ENCODE measurements at regions not wholly inside any gene's neighbourhood (a gene's known extent, or its start where the extent isn't known, plus 50 kb on each side); places are given as distances from the start of the nearest gene placed in this dataset.

GRCh38 chr11:33553486-33553885 lies 147.1 kb downstream of the C11orf91 start:
- CTCF ChIA-PET, result interaction anchor here (0.7 kb wide), 1 partner anchor 37 kb away, joined by 3 read pairs; no protein-coding TSS in a partner anchor
- Mint-ChIP-seq H3K4me3 (no peak overlapping the region), H3K27ac (no peak overlapping the region), H3K4me1 (ENCODE audit: low read depth) (no peaks in the 10 kb centered on the region), H3K27me3 (peaks cover 15% of the 10 kb centered on the region), H3K36me3 (ENCODE audit: low read depth) (no peaks in the 10 kb centered on the region), H3K9me3 (no peaks in the 10 kb centered on the region)
- POLR2A ChIA-PET, result no interaction called here
- TF ChIP-seq CTCF (IDR thresholded peaks at IDR 0.05), result no peak
- intact Hi-C loops (cut with micrococcal nuclease), result no loop called here
- no peak for ATAC-seq
- DNase-seq, result no peak

GRCh38 chr11:33552756-33553155 lies 147.9 kb downstream of the C11orf91 start:
- no peak for DNase-seq
- Mint-ChIP-seq H3K9me3 (no peaks in the 10 kb centered on the region), H3K4me3 (no peak overlapping the region), H3K36me3 (ENCODE audit: low read depth) (no peaks in the 10 kb centered on the region), H3K27me3 (peaks cover 18% of the 10 kb centered on the region), H3K4me1 (ENCODE audit: low read depth) (no peaks in the 10 kb centered on the region), H3K27ac (no peak overlapping the region)
- TF ChIP-seq CTCF (IDR thresholded peaks at IDR 0.05), result no peak
- ChIA-PET CTCF (interaction anchor here (0.7 kb wide), 1 partner anchor 38 kb away, joined by 3 read pairs; no protein-coding TSS in a partner anchor), POLR2A (no interaction called here)
- ATAC-seq, result no peak
- intact Hi-C loops (cut with micrococcal nuclease), result no loop called here

GRCh38 chr11:33551051-33551450 lies 149.6 kb downstream of the C11orf91 start:
- TF ChIP-seq CTCF (IDR thresholded peaks at IDR 0.05), result no peak
- DNase-seq, result no peak
- Mint-ChIP-seq H3K4me1 (ENCODE audit: low read depth) (no peaks in the 10 kb centered on the region), H3K36me3 (ENCODE audit: low read depth) (no peaks in the 10 kb centered on the region), H3K9me3 (no peaks in the 10 kb centered on the region), H3K4me3 (no peak overlapping the region), H3K27ac (no peak overlapping the region), H3K27me3 (peaks cover 21% of the 10 kb centered on the region)
- intact Hi-C loops (cut with micrococcal nuclease), result no loop called here
- ATAC-seq, result no peak
- POLR2A ChIA-PET, result interaction anchor here (1.5 kb wide), 1 partner anchor 18 kb away, joined by 3 read pairs; no protein-coding TSS in a partner anchor
- CTCF ChIA-PET, result no interaction called here

- POLR2A ChIA-PET, result no interaction called here
- no peak overlapping the region for H3K27ac Mint-ChIP-seq
- H3K4me3 Mint-ChIP-seq, result no peak overlapping the region
- intact Hi-C loops (cut with micrococcal nuclease), result loop anchor here (10.0 kb wide), 1 partner anchor 275 kb away; no protein-coding TSS in a partner anchor
- H3K27me3 Mint-ChIP-seq, result peaks cover 17% of the 10 kb centered on the region
- H3K4me1 Mint-ChIP-seq (ENCODE audit: low read depth), result no peaks in the 10 kb centered on the region
- CTCF ChIA-PET, result no interaction called here
- no peaks in the 10 kb centered on the region for H3K36me3 Mint-ChIP-seq (ENCODE audit: low read depth)
- DNase-seq (no peak), ATAC-seq (no peak)
- H3K9me3 Mint-ChIP-seq, result no peaks in the 10 kb centered on the region
- TF ChIP-seq CTCF (IDR thresholded peaks at IDR 0.05), result no peak
These were observed 151.1 kb downstream of the C11orf91 start for GRCh38 chr11:33549483-33549882.

GRCh38 chr11:33545931-33546330 lies 154.7 kb downstream of the C11orf91 start:
- no peaks in the 10 kb centered on the region for H3K36me3 Mint-ChIP-seq (ENCODE audit: low read depth)
- H3K27ac Mint-ChIP-seq, result no peak overlapping the region
- ATAC-seq (no peak), DNase-seq (no peak)
- peaks cover 25% of the 10 kb centered on the region for H3K27me3 Mint-ChIP-seq
- no peak for TF ChIP-seq CTCF (IDR thresholded peaks at IDR 0.05)
- no peaks in the 10 kb centered on the region for H3K4me1 Mint-ChIP-seq (ENCODE audit: low read depth)
- H3K4me3 Mint-ChIP-seq, result no peak overlapping the region
- no peaks in the 10 kb centered on the region for H3K9me3 Mint-ChIP-seq
- ChIA-PET POLR2A (no interaction called here), CTCF (no interaction called here)
- intact Hi-C loops (cut with micrococcal nuclease), result loop anchor here (10.0 kb wide), 1 partner anchor 279 kb away; no protein-coding TSS in a partner anchor
